GM21576 (cell line): ENCODE measurements at regions not wholly inside any gene's neighbourhood (a gene's known extent, or its start where the extent isn't known, plus 50 kb on each side); places are given as distances from the start of the nearest gene placed in this dataset.

ENCODE experiments used
- ATAC-seq: cut with Tn5 transposase; IDR thresholded peaks from one replicate; pipeline ENCODE4 v1.9.1; 2021; ENCODE audit warnings: mild to moderate bottlenecking, moderate library complexity; ENCODE audit not compliant: unreplicated experiment

- no peak for ATAC-seq
Observed at GRCh38 chr17:72439893-72440502, 319.2 kb downstream of the SOX9 start.

GRCh38 chr17:72440961-72441360, 320.1 kb downstream of the SOX9 start:
- no peak for ATAC-seq

- ATAC-seq = no peak
Observed at GRCh38 chr17:72441909-72442308, 321.1 kb downstream of the SOX9 start.

- ATAC-seq = no peak
Observed at GRCh38 chr17:72444517-72445054, 323.8 kb downstream of the SOX9 start.

GRCh38 chr17:72445055-72445991, 324.5 kb downstream of the SOX9 start:
- ATAC-seq = no peak

- ATAC-seq = no peak
Observed at GRCh38 chr17:72446118-72446517, 325.3 kb downstream of the SOX9 start.

- no peak for ATAC-seq
Observed at GRCh38 chr17:72446525-72447250, 325.9 kb downstream of the SOX9 start.

- no peak for ATAC-seq
Observed at GRCh38 chr17:72447251-72447640, 326.4 kb downstream of the SOX9 start.

GRCh38 chr17:72448019-72448418, 327.2 kb downstream of the SOX9 start:
- ATAC-seq = no peak

- no peak for ATAC-seq
Observed at GRCh38 chr17:72452286-72453173, 331.7 kb downstream of the SOX9 start.

GRCh38 chr17:72454342-72454741, 333.5 kb downstream of the SOX9 start:
- no peak for ATAC-seq

- ATAC-seq = no peak
Observed at GRCh38 chr17:72455562-72455961, 334.7 kb downstream of the SOX9 start.

- no peak for ATAC-seq
Observed at GRCh38 chr17:72456075-72456474, 335.3 kb downstream of the SOX9 start.

- no peak for ATAC-seq
Observed at GRCh38 chr17:72457712-72458111, 336.9 kb downstream of the SOX9 start.

- no peak for ATAC-seq
Observed at GRCh38 chr17:72458301-72458700, 337.5 kb downstream of the SOX9 start.

GRCh38 chr17:72460711-72461110, 339.9 kb downstream of the SOX9 start:
- ATAC-seq = no peak

GRCh38 chr17:72461757-72462156, 340.9 kb downstream of the SOX9 start:
- ATAC-seq = no peak

- no peak for ATAC-seq
Observed at GRCh38 chr17:72462407-72462806, 341.6 kb downstream of the SOX9 start.

- no peak for ATAC-seq
Observed at GRCh38 chr17:72462814-72463213, 342.0 kb downstream of the SOX9 start.
